DMS 273 (cell line): ENCODE measurements at regions not wholly inside any gene's neighbourhood (a gene's known extent, or its start where the extent isn't known, plus 50 kb on each side); places are given as distances from the start of the nearest gene placed in this dataset.
A peak's percentile ranks its signal among the peaks of the same experiment; 100 is the strongest.
"Not testable (repeated sequence)": the region's sequence is repeated elsewhere in the genome, so short reads cannot be mapped to it uniquely, and the experiment has no call there.

Experiments
- DNase-seq: peaks from one replicate; lab custom pipeline; 2025; ENCODE audit not compliant: unreplicated experiment; lab: John Stamatoyannopoulos, UW

GRCh38 chr7:45267262-45267661 lies 109.7 kb downstream of the RAMP3 start:
- DNase-seq = no peak

GRCh38 chr7:45268013-45268412 lies 110.4 kb downstream of the RAMP3 start:
- no peak for DNase-seq

GRCh38 chr7:45269192-45269591 lies 111.6 kb downstream of the RAMP3 start:
- no peak for DNase-seq

GRCh38 chr7:45278763-45279398 lies 121.3 kb downstream of the RAMP3 start:
- no peak for DNase-seq

- DNase-seq = not testable (repeated sequence)
These were observed 132.0 kb downstream of the RAMP3 start for GRCh38 chr7:45289611-45290010.

GRCh38 chr7:45290880-45291279 lies 133.3 kb downstream of the RAMP3 start:
- no peak for DNase-seq

- DNase-seq = peak; percentile 54
These were observed 134.9 kb downstream of the RAMP3 start for GRCh38 chr7:45292481-45292880.

GRCh38 chr7:45293295-45293942 lies 135.8 kb downstream of the RAMP3 start:
- peak; percentile 23 for DNase-seq

- peak; percentile 44 for DNase-seq
These were observed 137.0 kb downstream of the RAMP3 start for GRCh38 chr7:45294559-45294958.

GRCh38 chr7:45295222-45295621 lies 137.6 kb downstream of the RAMP3 start:
- DNase-seq = peak; percentile 93

- DNase-seq = no peak
These were observed 139.2 kb downstream of the RAMP3 start for GRCh38 chr7:45296748-45297147.

GRCh38 chr7:45306752-45307305 lies 149.2 kb downstream of the RAMP3 start:
- DNase-seq = no peak

- DNase-seq = no peak
These were observed 154.0 kb downstream of the RAMP3 start for GRCh38 chr7:45311597-45311996.

- not testable (repeated sequence) for DNase-seq
These were observed 157.9 kb downstream of the RAMP3 start for GRCh38 chr7:45315512-45315911.

- DNase-seq = peak; percentile 35
These were observed 167.2 kb downstream of the RAMP3 start for GRCh38 chr7:45324683-45325237.

- no peak for DNase-seq
These were observed 167.8 kb downstream of the RAMP3 start for GRCh38 chr7:45325378-45325777.

- no peak for DNase-seq
These were observed 170.9 kb downstream of the RAMP3 start for GRCh38 chr7:45328403-45328981.

GRCh38 chr7:45331563-45331962 lies 174.0 kb downstream of the RAMP3 start:
- no peak for DNase-seq

GRCh38 chr7:45335024-45335423 lies 177.4 kb downstream of the RAMP3 start:
- not testable (repeated sequence) for DNase-seq

- no peak for DNase-seq
These were observed 184.6 kb downstream of the RAMP3 start for GRCh38 chr7:45342236-45342635.

GRCh38 chr7:45343746-45344145 lies 186.2 kb downstream of the RAMP3 start:
- no peak for DNase-seq

GRCh38 chr7:45347804-45348203 lies 190.2 kb downstream of the RAMP3 start:
- DNase-seq = no peak
